ENCODE measurements at regions not wholly inside any gene's neighbourhood (a gene's known extent, or its start where the extent isn't known, plus 50 kb on each side); places are given as distances from the start of the nearest gene placed in this dataset.

- Mint-ChIP-seq H3K9me3 (peaks cover 5% of the 10 kb centered on the region), H3K4me3 (no peak overlapping the region), H3K27me3 (no peaks in the 10 kb centered on the region), H3K4me1 (no peaks in the 10 kb centered on the region), H3K36me3 (no peaks in the 10 kb centered on the region), H3K27ac (no peak overlapping the region)
- DNase-seq = no peak
Observed at GRCh38 chr3:18880691-18881090, 267.6 kb upstream of the KCNH8 start.

- Mint-ChIP-seq H3K4me3 (no peak overlapping the region), H3K9me3 (peaks cover 6% of the 10 kb centered on the region), H3K27me3 (no peaks in the 10 kb centered on the region), H3K36me3 (no peaks in the 10 kb centered on the region), H3K4me1 (peaks cover 30% of the 10 kb centered on the region), H3K27ac (no peak overlapping the region)
- DNase-seq = no peak
Observed at GRCh38 chr3:18872466-18872865, 275.8 kb upstream of the KCNH8 start.

GRCh38 chr3:18870642-18871041, 277.7 kb upstream of the KCNH8 start:
- Mint-ChIP-seq H3K36me3 (no peaks in the 10 kb centered on the region), H3K27me3 (peaks cover 3% of the 10 kb centered on the region), H3K9me3 (peaks cover 6% of the 10 kb centered on the region), H3K4me3 (no peak overlapping the region), H3K4me1 (peaks cover 30% of the 10 kb centered on the region), H3K27ac (no peak overlapping the region)
- no peak for DNase-seq

- no peaks in the 10 kb centered on the region for H3K36me3 Mint-ChIP-seq
- H3K9me3 Mint-ChIP-seq = peaks cover 6% of the 10 kb centered on the region
- H3K27me3 Mint-ChIP-seq = peaks cover 5% of the 10 kb centered on the region
- peaks cover 30% of the 10 kb centered on the region for H3K4me1 Mint-ChIP-seq
- DNase-seq = no peak
- peak overlapping the region; percentile 80 for H3K27ac Mint-ChIP-seq
- H3K4me3 Mint-ChIP-seq = peak overlapping the region; percentile 36
Observed at GRCh38 chr3:18870074-18870640, 278.2 kb upstream of the KCNH8 start.

- DNase-seq = peak; percentile 36
- Mint-ChIP-seq H3K4me3 (no peak overlapping the region), H3K4me1 (peaks cover 30% of the 10 kb centered on the region), H3K9me3 (peaks cover 6% of the 10 kb centered on the region), H3K27ac (peak overlapping the region; percentile 80), H3K27me3 (peaks cover 6% of the 10 kb centered on the region), H3K36me3 (no peaks in the 10 kb centered on the region)
Observed at GRCh38 chr3:18868911-18869689, 279.2 kb upstream of the KCNH8 start.

- Mint-ChIP-seq H3K36me3 (no peaks in the 10 kb centered on the region), H3K27ac (no peak overlapping the region), H3K4me3 (no peak overlapping the region), H3K4me1 (peaks cover 25% of the 10 kb centered on the region), H3K9me3 (peaks cover 4% of the 10 kb centered on the region), H3K27me3 (peaks cover 6% of the 10 kb centered on the region)
- DNase-seq = no peak
Observed at GRCh38 chr3:18866899-18867298, 281.4 kb upstream of the KCNH8 start.

GRCh38 chr3:18864933-18865731, 283.2 kb upstream of the KCNH8 start:
- peaks cover 1% of the 10 kb centered on the region for H3K9me3 Mint-ChIP-seq
- no peaks in the 10 kb centered on the region for H3K36me3 Mint-ChIP-seq
- H3K27me3 Mint-ChIP-seq = peaks cover 6% of the 10 kb centered on the region
- H3K4me3 Mint-ChIP-seq = no peak overlapping the region
- peaks cover 16% of the 10 kb centered on the region for H3K4me1 Mint-ChIP-seq
- H3K27ac Mint-ChIP-seq = no peak overlapping the region
- no peak for DNase-seq

- H3K27ac Mint-ChIP-seq = no peak overlapping the region
- no peaks in the 10 kb centered on the region for H3K4me1 Mint-ChIP-seq
- H3K27me3 Mint-ChIP-seq = peaks cover 6% of the 10 kb centered on the region
- H3K9me3 Mint-ChIP-seq = no peaks in the 10 kb centered on the region
- no peaks in the 10 kb centered on the region for H3K36me3 Mint-ChIP-seq
- DNase-seq = no peak
- H3K4me3 Mint-ChIP-seq = no peak overlapping the region
Observed at GRCh38 chr3:18862077-18862476, 286.2 kb upstream of the KCNH8 start.

GRCh38 chr3:18861137-18861536, 287.2 kb upstream of the KCNH8 start:
- Mint-ChIP-seq H3K4me3 (no peak overlapping the region), H3K4me1 (no peaks in the 10 kb centered on the region), H3K27ac (no peak overlapping the region), H3K27me3 (peaks cover 6% of the 10 kb centered on the region), H3K36me3 (no peaks in the 10 kb centered on the region), H3K9me3 (no peaks in the 10 kb centered on the region)
- no peak for DNase-seq

- Mint-ChIP-seq H3K9me3 (no peaks in the 10 kb centered on the region), H3K36me3 (no peaks in the 10 kb centered on the region), H3K4me3 (no peak overlapping the region), H3K27ac (no peak overlapping the region), H3K27me3 (no peaks in the 10 kb centered on the region), H3K4me1 (peaks cover 2% of the 10 kb centered on the region)
- DNase-seq = no peak
Observed at GRCh38 chr3:18853269-18853668, 295.0 kb upstream of the KCNH8 start.

- H3K9me3 Mint-ChIP-seq = no peaks in the 10 kb centered on the region
- no peak overlapping the region for H3K27ac Mint-ChIP-seq
- H3K27me3 Mint-ChIP-seq = no peaks in the 10 kb centered on the region
- no peaks in the 10 kb centered on the region for H3K36me3 Mint-ChIP-seq
- no peak for DNase-seq
- peaks cover 12% of the 10 kb centered on the region for H3K4me1 Mint-ChIP-seq
- H3K4me3 Mint-ChIP-seq = no peak overlapping the region
Observed at GRCh38 chr3:18847583-18848197, 300.6 kb upstream of the KCNH8 start.

GRCh38 chr3:18843983-18844382, 304.3 kb upstream of the KCNH8 start:
- no peaks in the 10 kb centered on the region for H3K9me3 Mint-ChIP-seq
- H3K36me3 Mint-ChIP-seq = no peaks in the 10 kb centered on the region
- DNase-seq = no peak
- H3K4me3 Mint-ChIP-seq = no peak overlapping the region
- no peak overlapping the region for H3K27ac Mint-ChIP-seq
- peaks cover 12% of the 10 kb centered on the region for H3K4me1 Mint-ChIP-seq
- no peaks in the 10 kb centered on the region for H3K27me3 Mint-ChIP-seq

- no peak for DNase-seq
- Mint-ChIP-seq H3K27ac (no peak overlapping the region), H3K9me3 (no peaks in the 10 kb centered on the region), H3K36me3 (no peaks in the 10 kb centered on the region), H3K4me3 (no peak overlapping the region), H3K4me1 (peaks cover 12% of the 10 kb centered on the region), H3K27me3 (no peaks in the 10 kb centered on the region)
Observed at GRCh38 chr3:18843188-18843587, 305.1 kb upstream of the KCNH8 start.

GRCh38 chr3:18841422-18842343, 306.6 kb upstream of the KCNH8 start:
- Mint-ChIP-seq H3K9me3 (no peaks in the 10 kb centered on the region), H3K4me3 (no peak overlapping the region), H3K4me1 (peaks cover 13% of the 10 kb centered on the region), H3K36me3 (no peaks in the 10 kb centered on the region), H3K27ac (no peak overlapping the region), H3K27me3 (no peaks in the 10 kb centered on the region)
- no peak for DNase-seq

Data from activated naive CD8-positive, alpha-beta T cell treated with anti-CD3 and anti-CD28 coated beads for 36 hours (primary cell).